ENCODE measurements at regions not wholly inside any gene's neighbourhood (a gene's known extent, or its start where the extent isn't known, plus 50 kb on each side); places are given as distances from the start of the nearest gene placed in this dataset.

- no peak for DNase-seq
These were observed 55.0 kb upstream of the DUSP5 start for GRCh38 chr10:110442746-110443145.

DNA sequence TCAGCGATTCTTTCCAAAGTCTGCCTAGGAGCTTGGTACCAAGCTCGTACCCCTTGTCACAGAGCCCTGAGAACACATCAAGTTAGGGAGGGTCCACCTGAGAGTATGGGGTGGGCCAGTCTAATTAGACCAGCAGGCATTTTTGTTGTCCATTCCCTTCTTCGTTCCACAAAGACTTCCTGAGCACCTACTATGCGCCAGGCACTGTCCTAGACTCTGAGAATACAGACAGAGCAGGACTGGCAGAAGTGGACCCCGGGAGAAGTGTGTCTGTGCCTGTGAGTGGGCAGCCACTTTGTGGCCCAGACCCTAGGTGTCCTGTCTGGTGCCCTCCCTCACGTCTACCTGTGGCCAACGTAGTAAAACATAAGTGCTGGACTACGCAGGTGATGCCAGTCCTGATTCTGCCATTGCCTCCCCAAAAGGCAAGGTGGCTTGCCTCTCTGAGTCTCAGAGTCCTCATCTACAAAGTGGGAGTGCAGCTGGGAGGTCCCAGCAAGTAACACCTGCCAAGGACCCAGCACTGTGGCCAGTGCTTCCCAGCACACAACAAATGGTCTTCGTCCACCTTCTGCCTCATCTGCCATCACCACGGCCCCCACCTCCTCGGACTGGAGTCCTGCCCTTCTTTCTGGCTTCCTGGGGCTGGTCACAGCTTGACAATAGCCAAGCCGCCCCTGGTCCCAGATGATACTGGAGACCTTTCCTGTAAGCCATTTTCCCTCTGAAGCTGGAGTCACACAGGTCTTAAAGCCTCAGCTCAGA lies 54.3 kb upstream of the DUSP5 start:
- no peak for DNase-seq

DNA sequence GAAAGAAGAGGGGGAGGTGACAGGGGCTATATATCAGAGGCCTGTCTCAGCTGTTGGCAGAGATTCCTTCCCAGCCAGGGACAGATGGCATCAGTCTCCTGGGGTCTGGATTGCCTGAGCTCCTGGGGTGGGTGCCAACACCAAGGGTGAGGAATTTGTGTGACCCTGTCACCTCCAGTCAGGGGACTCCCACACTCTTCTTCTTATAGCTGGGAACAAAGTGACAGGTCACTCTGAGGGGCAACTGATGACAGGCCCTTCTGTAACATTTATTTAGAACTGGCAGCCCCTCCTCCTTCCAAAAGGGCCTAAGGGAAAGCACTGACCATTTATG lies 53.7 kb upstream of the DUSP5 start:
- no peak for DNase-seq

DNA sequence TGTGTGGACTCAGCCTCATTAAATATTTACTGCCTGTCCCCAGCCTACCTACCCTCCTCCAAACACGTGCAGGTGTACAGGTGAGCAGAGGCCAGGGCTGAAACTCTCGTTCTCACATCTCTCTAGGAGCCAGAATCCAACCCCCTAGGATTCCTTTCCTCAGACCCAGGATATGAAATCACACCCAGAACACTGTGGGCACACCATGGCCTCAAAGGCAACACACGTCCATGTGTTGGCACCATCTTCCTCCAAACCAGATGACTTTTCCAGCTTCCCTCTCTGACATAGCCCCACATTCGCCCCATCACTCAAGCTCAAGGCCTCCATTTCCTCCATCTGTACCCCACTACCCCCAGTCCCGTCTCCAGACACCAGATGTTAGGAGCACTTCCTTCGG lies 51.8 kb upstream of the DUSP5 start:
- no peak for DNase-seq

DNA sequence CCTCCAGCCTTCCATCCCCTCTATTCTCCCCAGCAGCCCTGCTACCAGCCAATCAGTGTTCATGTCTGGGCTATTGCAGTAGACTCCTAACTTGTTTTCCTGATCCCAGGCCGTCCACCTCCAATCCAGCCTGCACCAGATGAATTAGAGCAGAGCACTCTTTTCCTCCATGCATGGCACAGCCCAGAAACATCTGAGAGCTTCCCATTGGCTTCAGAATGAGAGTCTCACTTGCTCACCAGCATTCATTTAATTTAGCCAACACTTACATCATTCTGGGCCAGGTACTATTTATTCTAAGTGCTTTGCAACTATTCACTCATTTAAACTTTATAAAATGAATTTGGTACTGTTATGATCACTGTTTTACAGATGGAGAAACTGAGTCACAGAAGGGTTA lies 51.4 kb upstream of the DUSP5 start:
- DNase-seq = no peak

GRCh38 chr10:110446954-110447608 lies 50.6 kb upstream of the DUSP5 start:
- DNase-seq = no peak

GRCh38 chr10:110447886-110448285 lies 49.8 kb upstream of the DUSP5 start:
- no peak for DNase-seq
